AML-193 (cell line): ENCODE measurements at regions not wholly inside any gene's neighbourhood (a gene's known extent, or its start where the extent isn't known, plus 50 kb on each side); places are given as distances from the start of the nearest gene placed in this dataset.
"Not testable (repeated sequence)": the region's sequence is repeated elsewhere in the genome, so short reads cannot be mapped to it uniquely, and the experiment has no call there.

ENCODE experiments used
- DNase-seq, 2 experiments: peaks; one replicate each; lab custom pipeline; 2025; lab: John Stamatoyannopoulos, UW

- DNase-seq = no peak
Observed at GRCh38 chr10:81251457-81252115, 623.4 kb upstream of the NRG3 start.

- not testable (repeated sequence) for DNase-seq
Observed at GRCh38 chr10:81264991-81265390, 610.0 kb upstream of the NRG3 start.

GRCh38 chr10:81270051-81270450 is 604.9 kb upstream of the NRG3 start:
- no peak for DNase-seq

GRCh38 chr10:81280497-81281479 is 594.2 kb upstream of the NRG3 start:
- DNase-seq = no peak

GRCh38 chr10:81288544-81288943 is 586.5 kb upstream of the NRG3 start:
- no peak for DNase-seq

- no peak for DNase-seq
Observed at GRCh38 chr10:81297292-81297691, 577.7 kb upstream of the NRG3 start.

- DNase-seq = no peak
Observed at GRCh38 chr10:81303656-81304055, 571.3 kb upstream of the NRG3 start.

GRCh38 chr10:81306971-81307782 is 567.8 kb upstream of the NRG3 start:
- DNase-seq = no peak

GRCh38 chr10:81309041-81309552 is 565.9 kb upstream of the NRG3 start:
- no peak for DNase-seq

- DNase-seq = no peak
Observed at GRCh38 chr10:81314471-81314870, 560.5 kb upstream of the NRG3 start.

GRCh38 chr10:81315026-81315425 is 560.0 kb upstream of the NRG3 start:
- DNase-seq = no peak

GRCh38 chr10:81348003-81348402 is 527.0 kb upstream of the NRG3 start:
- no peak for DNase-seq

- DNase-seq = no peak
Observed at GRCh38 chr10:81367132-81367531, 507.9 kb upstream of the NRG3 start.

GRCh38 chr10:81386817-81387216 is 488.2 kb upstream of the NRG3 start:
- DNase-seq = no peak

- no peak for DNase-seq
Observed at GRCh38 chr10:81403451-81403850, 471.5 kb upstream of the NRG3 start.

- DNase-seq = no peak
Observed at GRCh38 chr10:81405399-81405798, 469.6 kb upstream of the NRG3 start.

- DNase-seq = no peak
Observed at GRCh38 chr10:81414038-81414437, 461.0 kb upstream of the NRG3 start.

GRCh38 chr10:81426722-81427121 is 448.3 kb upstream of the NRG3 start:
- DNase-seq = no peak

- no peak for DNase-seq
Observed at GRCh38 chr10:81428456-81429134, 446.4 kb upstream of the NRG3 start.

- no peak for DNase-seq
Observed at GRCh38 chr10:81439445-81439844, 435.5 kb upstream of the NRG3 start.

- not testable (repeated sequence) for DNase-seq
Observed at GRCh38 chr10:81441624-81442023, 433.4 kb upstream of the NRG3 start.
